ENCODE measurements at regions not wholly inside any gene's neighbourhood (a gene's known extent, or its start where the extent isn't known, plus 50 kb on each side); places are given as distances from the start of the nearest gene placed in this dataset.

- no peak overlapping the region for H4K91ac ChIP-seq (replicated peaks; ENCODE audit: insufficient read length, low read length)
- no peaks in the 10 kb centered on the region for H3K23me2 ChIP-seq (ENCODE audit: low read depth, low read length)
- no peak overlapping the region for H3K4ac ChIP-seq (replicated peaks; ENCODE audit: insufficient read length, low read depth, low read length)
- no peak for TF ChIP-seq CEBPB (IDR thresholded peaks at IDR 0.05; ENCODE audit: low read depth, low read length)
- no peak for TF ChIP-seq SIN3A (conservative IDR thresholded peaks at IDR 0.05 in 1 of 2, IDR thresholded peaks at IDR 0.05 in 1 of 2; ENCODE audit: low read depth in 1 of 2, low read length in 2 of 2)
- TF ChIP-seq SP2 (IDR thresholded peaks at IDR 0.05; ENCODE audit: low read length): no peak
- TF ChIP-seq RXRA (IDR thresholded peaks at IDR 0.05; ENCODE audit: insufficient read depth, low read depth, low read length): no peak
- no peak for TF ChIP-seq SUZ12 (IDR thresholded peaks at IDR 0.05; ENCODE audit: low read length)
- no peak for TF ChIP-seq CBX5 (IDR thresholded peaks at IDR 0.05; ENCODE audit: low read depth, low read length)
- no peak for TF ChIP-seq POLR2A (IDR thresholded peaks at IDR 0.05; ENCODE audit: control extremely low read depth in 1 of 2, low read depth in 2 of 2, low read length in 2 of 2)
- no peak for TF ChIP-seq KDM5A (IDR thresholded peaks at IDR 0.05; ENCODE audit: low read length)
- no peak for TF ChIP-seq TEAD4 (IDR thresholded peaks at IDR 0.05; ENCODE audit: low read depth, low read length)
- TF ChIP-seq NRF1 (IDR thresholded peaks at IDR 0.05; ENCODE audit: low read depth, low read length): no peak
- TF ChIP-seq KDM1A (IDR thresholded peaks at IDR 0.05; ENCODE audit: borderline replicate concordance, low read length): no peak
- TF ChIP-seq ZNF274 (IDR thresholded peaks at IDR 0.05; ENCODE audit: borderline replicate concordance, extremely low read depth, low read length): no peak
- TF ChIP-seq SP1 (IDR thresholded peaks at IDR 0.05; ENCODE audit: low read depth, low read length): no peak
- no peak for TF ChIP-seq RBBP5 (IDR thresholded peaks at IDR 0.05; ENCODE audit: borderline replicate concordance, low read depth, low read length)
- no peak overlapping the region for H2AFZ ChIP-seq (ENCODE audit: low read length)
- CTCF ChIA-PET (ENCODE audit: partially characterized antibody): interaction anchor here (1.5 kb wide), 1 partner anchor 30 kb away, joined by 3 read pairs; no protein-coding TSS in a partner anchor
- H4K20me1 ChIP-seq (replicated peaks in 1 of 2; ENCODE audit: control insufficient read depth in 1 of 2, insufficient read depth in 2 of 2, low read length in 2 of 2): no peaks in the 10 kb centered on the region
- no peak for DNase-seq (ENCODE audit: low read depth in 1 of 2, low spot score in 2 of 2)
- H3K36me3 ChIP-seq (ENCODE audit: control insufficient read depth in 2 of 4, insufficient read depth in 4 of 4, low read length in 3 of 4): no peaks in the 10 kb centered on the region
- no peak overlapping the region for H2BK20ac ChIP-seq (ENCODE audit: low read length)
- H3K14ac ChIP-seq (ENCODE audit: insufficient read length): no peak overlapping the region
- H2AK5ac ChIP-seq (ENCODE audit: low read depth, low read length): no peak overlapping the region
- H2BK12ac ChIP-seq (ENCODE audit: low read depth, low read length): no peak overlapping the region
- H3K79me1 ChIP-seq (ENCODE audit: low read depth, low read length): no peaks in the 10 kb centered on the region
- H3K4me3 ChIP-seq (ENCODE audit: extremely low read depth in 1 of 4, insufficient read depth in 2 of 4, low read depth in 3 of 4, low read length in 4 of 4): no peak overlapping the region
- 84% methylated on average over 3 of the region's 3 CpGs; no CpG with 5 or more reads in 1 of the 2 experiments for WGBS, 2 experiments (ENCODE audit: extremely low coverage in 1 of 2, insufficient coverage in 1 of 2, insufficient read length in 1 of 2, insufficient replicate concordance in 2 of 2, low coverage in 1 of 2, low lambda C conversion rate in 2 of 2, missing lambda C conversion rate in 1 of 2)
- no peaks in the 10 kb centered on the region for H3K9me3 ChIP-seq (ENCODE audit: insufficient read depth in 2 of 2, low read depth in 1 of 2, low read length in 1 of 2)
- no peak overlapping the region for H4K5ac ChIP-seq (ENCODE audit: insufficient read length, low read depth, low read length)
- H2BK5ac ChIP-seq (ENCODE audit: low read depth, low read length): no peak overlapping the region
- POLR2A ChIA-PET (ENCODE audit: partially characterized antibody): no interaction called here
- H3K4me2 ChIP-seq (ENCODE audit: insufficient read depth in 1 of 2, low read depth in 2 of 2, low read length in 2 of 2): no peak overlapping the region
- no peak overlapping the region for H4K8ac ChIP-seq (ENCODE audit: extremely low read depth, insufficient read depth, low read length)
- H3K27ac ChIP-seq (ENCODE audit: low read depth, low read length): no peak overlapping the region
- H3K4me1 ChIP-seq (replicated peaks in 1 of 4; ENCODE audit: control insufficient read depth in 3 of 4, insufficient read depth in 4 of 4, low read length in 3 of 4): no peaks in the 10 kb centered on the region
- H3K79me2 ChIP-seq (ENCODE audit: control insufficient read depth in 1 of 2, insufficient read depth in 2 of 2, low read length in 2 of 2): no peaks in the 10 kb centered on the region
- H3K18ac ChIP-seq (ENCODE audit: extremely low read depth, low read length): no peak overlapping the region
- H3K23ac ChIP-seq (ENCODE audit: insufficient read length): no peak overlapping the region
- H3K56ac ChIP-seq (replicated peaks; ENCODE audit: insufficient read length, low read depth, low read length): no peak overlapping the region
- no peak overlapping the region for H3K9ac ChIP-seq (replicated peaks in 1 of 4; ENCODE audit: extremely low read depth in 1 of 4, low read depth in 3 of 4, low read length in 3 of 4)
- no peak for FAIRE-seq
- no peaks in the 10 kb centered on the region for H3K27me3 ChIP-seq (replicated peaks in 1 of 4; ENCODE audit: control insufficient read depth in 3 of 4, extremely low read depth in 1 of 4, insufficient read depth in 3 of 4, low read length in 3 of 4)
- H2BK15ac ChIP-seq (ENCODE audit: low read length): no peak overlapping the region
- no peak overlapping the region for H2BK120ac ChIP-seq (replicated peaks; ENCODE audit: low read depth, low read length)
Measured at GRCh38 chr11:35065566-35065965, 73.4 kb upstream of the CD44 start.
